NCI-H1436 treated with DMSO at 0.1 percent for 48 hours (cell line): ENCODE measurements at regions not wholly inside any gene's neighbourhood (a gene's known extent, or its start where the extent isn't known, plus 50 kb on each side); places are given as distances from the start of the nearest gene placed in this dataset.

Experiments used
- DNase-seq: peaks from one replicate; lab custom pipeline; 2025; lab: John Stamatoyannopoulos, UW

DNA sequence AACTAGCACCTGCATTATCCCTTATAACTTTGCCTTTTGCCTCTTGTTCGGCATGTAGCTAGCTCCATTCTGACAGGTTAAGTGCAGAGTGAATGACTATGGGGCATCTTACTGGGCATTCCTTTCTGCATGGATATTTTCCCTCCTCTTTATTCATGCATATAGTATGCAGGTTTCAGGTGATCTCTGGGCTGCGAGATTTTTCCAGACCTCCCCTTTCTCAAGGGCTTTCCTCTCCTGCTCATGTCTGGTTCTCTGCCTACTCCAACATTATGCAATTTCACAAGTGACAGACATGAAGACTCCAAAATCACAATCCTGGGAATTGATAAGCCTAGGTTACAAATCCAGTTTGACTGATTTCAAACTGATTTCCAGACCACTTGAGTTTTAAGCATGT is 503.8 kb downstream of the NXPH1 start:
- no peak for DNase-seq

GRCh38 chr7:8938044-8938805 is 504.8 kb downstream of the NXPH1 start:
- DNase-seq: no peak

DNA sequence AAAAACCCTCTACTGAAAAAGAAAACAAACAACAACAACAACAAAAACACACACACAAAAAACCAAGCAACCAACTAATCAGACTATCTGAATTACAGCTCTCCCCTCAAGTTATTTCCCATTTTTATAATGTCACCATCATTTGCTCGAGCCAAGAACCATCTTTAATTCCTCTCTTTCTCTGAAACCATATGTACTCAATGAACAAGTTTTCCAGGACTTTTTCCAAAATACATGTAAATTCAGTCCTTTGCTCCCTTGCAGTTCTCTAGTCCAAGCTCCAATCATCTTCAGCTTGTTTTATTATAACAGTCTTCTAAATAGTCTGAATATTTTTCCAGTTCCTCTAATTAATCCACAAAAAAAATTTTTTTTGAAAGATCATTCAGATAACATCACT is 506.0 kb downstream of the NXPH1 start:
- no peak for DNase-seq

GRCh38 chr7:8963722-8964121 is 530.3 kb downstream of the NXPH1 start:
- no peak for DNase-seq

- no peak for DNase-seq
Observed at GRCh38 chr7:8965177-8965576, 531.8 kb downstream of the NXPH1 start.

- no peak for DNase-seq
Observed at GRCh38 chr7:8973601-8974000, 540.2 kb downstream of the NXPH1 start.

DNA sequence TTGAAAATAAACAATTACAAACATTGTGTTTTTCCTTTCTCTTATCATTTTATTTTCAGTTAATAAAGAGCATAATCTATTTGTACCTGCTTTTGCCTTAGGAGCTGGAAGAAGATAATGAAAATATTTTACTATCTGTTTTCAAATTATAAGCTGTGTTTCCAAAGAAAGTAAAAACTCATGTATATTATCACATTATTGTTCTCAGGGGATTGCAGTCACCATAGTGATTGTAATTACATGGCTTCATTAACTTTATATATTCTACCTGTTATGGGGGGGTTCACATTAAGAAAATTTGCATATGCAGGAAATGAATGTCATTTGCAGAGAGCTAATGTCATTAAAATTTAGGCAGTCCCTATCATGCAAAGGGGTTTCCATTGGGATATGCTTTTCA is 542.3 kb downstream of the NXPH1 start:
- DNase-seq: no peak

DNA sequence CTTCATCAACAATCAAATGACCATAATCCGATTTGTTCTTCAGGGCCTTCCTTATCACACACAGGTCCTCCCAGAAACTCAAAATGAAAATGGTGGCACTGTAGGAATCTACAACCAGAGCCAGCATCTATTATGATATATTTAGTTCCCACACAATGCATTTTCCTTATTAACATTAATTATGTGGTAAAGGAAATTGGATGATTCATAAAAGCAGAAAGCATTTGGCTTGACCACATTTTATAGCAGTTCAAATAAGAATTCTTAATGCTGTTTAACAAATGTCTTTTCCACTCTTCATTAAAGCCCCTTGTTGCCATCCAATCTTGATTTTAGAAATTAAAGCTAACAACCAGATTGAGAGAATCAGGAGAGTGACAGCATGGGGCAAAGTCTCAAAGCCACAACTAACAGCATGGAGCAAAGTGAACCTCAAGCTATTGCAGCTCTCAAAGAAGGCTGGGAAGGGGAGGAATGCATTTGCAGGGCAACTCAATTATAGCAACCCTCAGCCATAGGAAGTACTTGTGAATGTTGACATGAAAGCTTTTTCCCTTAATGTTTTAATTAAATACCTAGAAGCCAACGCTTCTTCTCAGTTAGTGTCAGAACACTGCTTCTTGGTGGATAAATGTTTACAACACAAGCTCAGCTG is 549.1 kb downstream of the NXPH1 start:
- no peak for DNase-seq

- no peak for DNase-seq
Observed at GRCh38 chr7:8985255-8985654, 551.8 kb downstream of the NXPH1 start.

DNA sequence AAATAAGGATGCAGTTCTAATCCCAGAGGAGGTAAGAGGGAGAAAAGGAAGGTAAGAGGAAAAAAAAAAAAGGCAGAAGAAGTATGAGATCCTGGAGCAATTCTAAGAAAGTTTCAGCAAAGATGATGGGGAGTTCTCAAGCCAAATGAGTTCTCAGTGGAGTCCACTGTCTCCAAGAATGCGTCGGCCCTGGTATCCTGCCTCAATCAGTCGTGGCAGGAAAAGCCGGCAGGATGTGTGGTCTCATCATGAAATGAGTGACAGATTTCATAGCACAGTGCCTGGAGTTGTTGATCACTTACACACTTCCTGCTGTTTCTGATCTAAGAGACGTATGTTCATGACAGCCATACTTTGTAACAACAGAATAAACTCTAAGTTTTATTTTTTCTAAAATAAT is 554.9 kb downstream of the NXPH1 start:
- DNase-seq: no peak

DNA sequence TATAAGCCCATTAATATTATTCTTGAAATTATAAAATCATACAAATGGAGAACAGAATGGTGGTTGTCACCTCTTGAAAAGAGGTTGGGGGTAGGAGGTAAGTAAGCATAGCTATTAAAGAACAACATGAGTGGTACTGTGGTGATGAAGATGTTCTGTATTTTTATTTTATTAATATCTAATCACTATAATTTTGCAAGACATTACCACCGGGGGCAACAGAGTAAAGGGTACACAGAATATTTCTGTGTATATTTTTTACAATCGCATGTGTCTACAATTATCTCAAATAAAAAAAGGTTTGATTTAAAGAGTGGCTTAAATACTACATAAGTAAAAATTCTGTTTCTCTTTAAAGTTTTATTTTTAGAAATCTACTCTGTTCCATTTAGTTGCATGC is 557.8 kb downstream of the NXPH1 start:
- no peak for DNase-seq

DNA sequence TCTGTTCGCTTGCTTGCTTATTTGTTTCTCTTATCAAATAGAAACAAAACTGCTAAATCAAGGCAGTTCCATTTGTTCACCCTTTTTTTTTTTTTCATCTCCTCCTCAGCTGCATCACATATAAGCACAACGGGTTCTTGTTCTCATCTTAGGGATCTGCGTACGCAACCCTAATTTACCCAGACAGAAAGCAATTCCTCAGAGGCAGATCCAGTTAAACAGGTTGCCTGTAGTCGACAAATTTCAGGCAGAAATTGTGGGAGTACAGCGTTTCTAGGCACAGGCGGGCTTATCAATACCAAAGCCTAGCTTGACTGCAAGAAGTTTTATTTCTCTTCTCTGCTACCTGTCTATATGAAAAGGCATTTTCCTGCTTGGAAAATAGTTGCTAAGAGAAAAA is 565.4 kb downstream of the NXPH1 start:
- DNase-seq: no peak

DNA sequence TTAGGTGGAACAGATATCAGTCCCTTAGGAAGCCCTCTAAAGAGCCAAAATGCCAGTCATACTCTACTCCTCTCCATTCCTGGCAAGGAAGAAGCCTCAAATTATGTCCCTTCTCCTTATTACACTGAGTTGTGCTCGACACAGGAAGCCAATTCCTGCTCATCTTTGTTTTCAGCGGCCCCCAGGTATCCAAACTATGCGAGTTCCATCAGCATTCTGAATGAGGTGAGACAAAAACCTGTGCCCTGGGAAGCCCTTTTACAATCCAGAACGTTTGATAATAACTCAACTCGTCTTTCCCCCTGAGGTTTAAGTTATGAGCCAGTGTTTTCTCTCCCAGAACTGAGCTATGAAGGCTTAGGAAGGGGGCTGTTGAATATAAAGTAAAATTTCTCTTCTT is 580.5 kb downstream of the NXPH1 start:
- no peak for DNase-seq

DNA sequence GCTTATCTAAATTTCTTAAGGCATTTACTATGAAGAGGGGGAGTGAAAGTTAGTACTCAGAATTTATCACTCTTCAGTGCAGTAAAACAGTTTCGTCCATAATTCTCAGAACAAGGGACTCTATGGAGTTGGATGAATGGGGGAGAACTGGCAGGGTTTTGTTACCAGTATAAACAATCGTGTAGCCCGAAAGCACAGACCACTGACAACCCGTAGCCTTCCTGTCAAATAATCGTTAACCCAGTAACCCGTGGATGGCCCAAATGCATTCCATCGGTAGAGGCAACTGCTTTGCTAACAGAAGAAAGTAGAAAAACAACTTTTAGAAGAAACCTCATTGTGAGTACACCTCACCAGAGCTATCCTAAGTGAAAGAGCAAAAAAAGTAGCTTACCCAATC is 583.9 kb downstream of the NXPH1 start:
- no peak for DNase-seq

- DNase-seq: no peak
Observed at GRCh38 chr7:9022456-9022855, 589.0 kb downstream of the NXPH1 start.

DNA sequence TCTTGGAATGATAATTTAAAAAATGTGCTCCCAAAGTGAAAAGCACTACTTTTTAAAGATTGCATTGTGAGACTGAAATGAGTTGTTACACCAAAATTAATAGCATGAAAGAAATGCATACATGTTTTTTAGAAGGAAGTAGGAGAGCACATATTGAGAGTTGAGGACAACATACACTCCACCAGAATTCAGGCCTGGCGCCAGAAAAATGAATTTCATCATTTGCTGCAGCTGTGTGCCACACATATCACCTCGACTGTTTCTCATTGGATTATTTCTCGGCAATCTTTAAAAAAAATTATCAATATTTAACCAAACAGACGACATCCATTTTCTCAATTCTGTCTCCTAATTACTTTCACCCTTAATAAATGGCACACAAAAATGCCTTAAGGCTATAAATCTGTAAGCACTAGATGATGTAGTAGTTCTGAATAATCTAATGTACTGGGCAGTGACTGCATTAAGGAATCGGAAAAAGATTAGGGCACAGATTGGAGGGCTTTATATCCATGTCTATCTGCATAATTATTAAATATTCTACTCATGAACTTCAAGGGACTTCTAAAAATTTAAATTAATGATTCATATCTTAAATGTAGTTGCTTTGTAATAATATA is 590.4 kb downstream of the NXPH1 start:
- DNase-seq: no peak

- DNase-seq: no peak
Observed at GRCh38 chr7:9026121-9026520, 592.7 kb downstream of the NXPH1 start.

DNA sequence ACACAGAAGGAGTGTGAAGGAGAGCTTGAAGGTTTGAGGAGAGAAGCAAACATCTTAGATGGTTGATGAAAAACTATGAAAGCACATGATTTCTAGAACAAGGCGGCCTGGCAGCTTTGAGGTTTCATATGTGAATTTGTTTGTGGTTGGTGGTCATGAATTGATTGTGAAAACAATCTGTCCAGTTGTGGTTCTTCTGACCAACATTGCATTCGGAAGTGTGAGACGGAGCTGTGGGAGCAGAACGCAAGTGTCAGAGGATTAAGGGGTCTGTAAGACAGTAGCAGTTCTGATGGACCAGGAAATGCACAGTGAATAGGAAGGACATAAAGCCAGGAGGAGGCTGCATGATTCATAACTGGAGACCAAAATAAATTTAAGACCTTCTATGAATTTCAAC is 594.6 kb downstream of the NXPH1 start:
- DNase-seq: no peak

DNA sequence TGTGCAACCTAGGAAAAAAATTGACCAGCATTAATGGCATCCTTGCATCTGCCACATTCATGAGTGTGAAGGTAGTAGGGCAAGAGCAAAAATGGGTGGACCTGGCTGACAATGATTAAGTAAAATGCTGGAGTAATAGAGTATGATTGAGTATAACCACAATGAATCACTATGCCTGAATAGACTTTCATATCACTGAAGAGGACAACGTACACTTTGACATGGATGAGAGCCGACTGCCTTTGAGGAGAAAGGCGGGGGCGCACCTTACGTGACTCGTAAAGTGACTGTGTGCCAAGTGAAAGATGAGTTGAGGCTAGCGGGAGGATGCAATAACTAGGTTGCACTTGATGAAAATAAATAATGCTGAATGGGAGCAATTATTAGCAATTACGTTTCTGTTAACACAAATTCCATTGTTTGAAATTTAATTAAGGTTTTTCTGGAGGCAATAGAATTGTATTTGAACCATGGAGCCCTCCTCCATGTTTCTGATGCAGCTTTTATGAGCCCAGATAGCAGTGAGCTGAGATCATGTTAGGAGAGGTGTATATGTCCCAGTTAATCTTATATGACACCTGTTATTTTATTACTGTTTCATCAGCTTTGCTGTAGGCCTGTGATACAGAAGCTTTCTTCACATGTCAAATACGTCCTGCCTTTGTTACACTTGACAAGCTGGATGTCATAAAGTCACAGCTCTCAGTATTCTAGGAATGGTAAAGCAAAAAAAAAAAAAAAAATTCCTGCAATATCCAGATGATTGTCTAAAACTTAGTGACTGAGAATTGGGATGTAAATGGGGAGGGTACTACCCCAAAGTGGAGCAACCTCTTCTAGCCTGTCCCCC is 596.5 kb downstream of the NXPH1 start:
- no peak for DNase-seq

DNA sequence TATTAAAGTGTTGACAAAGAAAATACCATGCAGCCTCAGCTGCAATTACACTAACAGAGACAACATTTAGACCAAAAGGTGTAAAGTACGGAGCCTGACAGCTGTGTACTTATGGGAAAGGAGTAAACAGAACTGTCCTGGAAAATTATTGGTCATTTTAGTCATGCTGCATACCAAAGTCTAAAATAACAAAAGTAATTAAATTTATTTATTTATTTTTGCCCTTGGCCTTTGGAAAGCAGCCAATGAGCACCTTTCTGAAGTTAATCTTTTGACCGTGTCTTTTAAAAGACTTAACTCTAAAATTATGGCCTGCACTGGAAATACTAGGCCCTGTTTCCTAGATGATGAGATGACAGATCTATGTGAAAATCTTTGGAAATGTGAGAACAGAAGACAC is 597.6 kb downstream of the NXPH1 start:
- no peak for DNase-seq

DNA sequence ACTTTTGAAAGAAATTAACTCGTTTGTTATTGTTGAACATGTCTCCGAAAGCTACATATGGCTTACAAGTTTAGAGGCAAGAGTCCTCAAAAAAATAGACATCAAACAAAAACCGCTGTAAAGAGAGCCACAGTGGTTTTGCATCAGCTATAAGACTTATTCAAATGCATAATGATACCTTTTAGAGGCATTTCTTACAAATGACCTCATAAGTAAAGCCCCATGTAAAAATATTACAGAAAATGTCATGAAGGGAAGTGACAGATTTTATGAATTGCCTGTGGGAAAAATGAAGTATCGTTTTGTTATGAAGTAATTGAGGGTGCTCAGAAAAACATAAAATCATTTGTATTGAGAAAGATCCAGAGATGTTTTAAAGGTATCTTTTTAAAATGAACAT is 598.0 kb downstream of the NXPH1 start:
- DNase-seq: no peak

- no peak for DNase-seq
Observed at GRCh38 chr7:9036080-9036479, 602.7 kb downstream of the NXPH1 start.
